Colonic mucosa (tissue), 4 donors: ENCODE measurements at regions not wholly inside any gene's neighbourhood (a gene's known extent, or its start where the extent isn't known, plus 50 kb on each side); places are given as distances from the start of the nearest gene placed in this dataset.

ENCODE experiments used
- DNase-seq: peaks from one replicate; pipeline ENCODE4 v3.0.0-alpha.2; 2020
- H3K27ac ChIP-seq: fragments of 200-600 bp; one replicate; pipeline ENCODE4 v1.8.0; 2021
- H3K27me3 ChIP-seq: fragments of 200-600 bp; one replicate; pipeline ENCODE4 v1.8.0; 2021
- H3K36me3 ChIP-seq: fragments of 200-600 bp; one replicate; pipeline ENCODE4 v1.8.0; 2021
- H3K4me1 ChIP-seq: fragments of 200-600 bp; one replicate; pipeline ENCODE4 v1.8.0; 2021; ENCODE audit warnings: mild to moderate bottlenecking
- H3K4me3 ChIP-seq: fragments of 200-600 bp; one replicate; pipeline ENCODE4 v1.8.0; 2021
- H3K9ac ChIP-seq, 2 donors: one replicate each; pipeline ENCODE4 v1.7.0; 2013; ENCODE audit warnings: control low read depth in 2 of 2, low read depth in 2 of 2, low read length in 2 of 2
- H3K9me3 ChIP-seq: fragments of 200-600 bp; one replicate; pipeline ENCODE4 v1.8.0; 2021
- CTCF ChIP-seq: fragments of 200-600 bp; IDR thresholded peaks from one replicate; pipeline ENCODE4 v1.8.0; 2022; ENCODE audit warnings: antibody characterized with exemption, mild to moderate bottlenecking
- intact Hi-C: fragments of 100-400 bp; cut with DNase I; formaldehyde crosslinking; loops from one replicate; pipeline ENCODE4 v1.14.1; 2022
- donor health status: healthy.
- donor health status: DM: no; HTN: no; CAD: no.
- donor health status: DM: no; HTN: no; CAD: no.

GRCh38 chr1:102365071-102365470 is 368.3 kb upstream of the OLFM3 start:
- Histone ChIP-seq H3K4me1 (no peaks in the 10 kb centered on the region), H3K9me3 (no peaks in the 10 kb centered on the region), H3K36me3 (no peaks in the 10 kb centered on the region), H3K27ac (no peak overlapping the region), H3K4me3 (no peak overlapping the region), H3K27me3 (no peaks in the 10 kb centered on the region), H3K9ac (no peak overlapping the region)
- TF ChIP-seq CTCF, result no peak
- DNase-seq, result no peak
- intact Hi-C loops, result no loop called here

- intact Hi-C loops, result no loop called here
- no peaks in the 10 kb centered on the region for H3K9me3 ChIP-seq
These were observed 339.9 kb upstream of the OLFM3 start for GRCh38 chr1:102336602-102337001.

GRCh38 chr1:102318104-102318806 is 321.5 kb upstream of the OLFM3 start:
- intact Hi-C loops, result no loop called here
- H3K9ac ChIP-seq, result no peak overlapping the region
- DNase-seq, result no peak
- no peaks in the 10 kb centered on the region for H3K27me3 ChIP-seq
- TF ChIP-seq CTCF, result no peak
- no peaks in the 10 kb centered on the region for H3K4me1 ChIP-seq
- no peaks in the 10 kb centered on the region for H3K9me3 ChIP-seq
- H3K36me3 ChIP-seq, result no peaks in the 10 kb centered on the region
- H3K4me3 ChIP-seq, result no peak overlapping the region
- H3K27ac ChIP-seq, result no peak overlapping the region

More at GRCh38 chr1:102336602-102337001, 339.9 kb upstream of the OLFM3 start:
- no peak for DNase-seq
- Histone ChIP-seq H3K36me3 (no peaks in the 10 kb centered on the region), H3K9ac (no peak overlapping the region), H3K4me1 (no peaks in the 10 kb centered on the region), H3K27me3 (no peaks in the 10 kb centered on the region), H3K4me3 (no peak overlapping the region), H3K27ac (no peak overlapping the region)
- TF ChIP-seq CTCF, result no peak

- H3K9ac ChIP-seq, result no peak overlapping the region
- DNase-seq, result no peak
- intact Hi-C loops, result no loop called here
- no peak overlapping the region for H3K4me3 ChIP-seq
- H3K36me3 ChIP-seq, result no peaks in the 10 kb centered on the region
- no peaks in the 10 kb centered on the region for H3K27me3 ChIP-seq
- H3K4me1 ChIP-seq, result no peaks in the 10 kb centered on the region
- H3K9me3 ChIP-seq, result no peaks in the 10 kb centered on the region
- no peak overlapping the region for H3K27ac ChIP-seq
- no peak for TF ChIP-seq CTCF
These were observed 318.4 kb upstream of the OLFM3 start for GRCh38 chr1:102315096-102315495.

GRCh38 chr1:102296116-102296515 is 299.4 kb upstream of the OLFM3 start:
- Histone ChIP-seq H3K9me3 (no peaks in the 10 kb centered on the region), H3K36me3 (no peaks in the 10 kb centered on the region), H3K27ac (no peak overlapping the region), H3K27me3 (no peaks in the 10 kb centered on the region), H3K4me1 (no peaks in the 10 kb centered on the region), H3K9ac (no peak overlapping the region), H3K4me3 (no peak overlapping the region)
- intact Hi-C loops, result no loop called here
- TF ChIP-seq CTCF, result no peak
- no peak for DNase-seq
